ENCODE measurements at regions not wholly inside any gene's neighbourhood (a gene's known extent, or its start where the extent isn't known, plus 50 kb on each side); places are given as distances from the start of the nearest gene placed in this dataset.

DNA sequence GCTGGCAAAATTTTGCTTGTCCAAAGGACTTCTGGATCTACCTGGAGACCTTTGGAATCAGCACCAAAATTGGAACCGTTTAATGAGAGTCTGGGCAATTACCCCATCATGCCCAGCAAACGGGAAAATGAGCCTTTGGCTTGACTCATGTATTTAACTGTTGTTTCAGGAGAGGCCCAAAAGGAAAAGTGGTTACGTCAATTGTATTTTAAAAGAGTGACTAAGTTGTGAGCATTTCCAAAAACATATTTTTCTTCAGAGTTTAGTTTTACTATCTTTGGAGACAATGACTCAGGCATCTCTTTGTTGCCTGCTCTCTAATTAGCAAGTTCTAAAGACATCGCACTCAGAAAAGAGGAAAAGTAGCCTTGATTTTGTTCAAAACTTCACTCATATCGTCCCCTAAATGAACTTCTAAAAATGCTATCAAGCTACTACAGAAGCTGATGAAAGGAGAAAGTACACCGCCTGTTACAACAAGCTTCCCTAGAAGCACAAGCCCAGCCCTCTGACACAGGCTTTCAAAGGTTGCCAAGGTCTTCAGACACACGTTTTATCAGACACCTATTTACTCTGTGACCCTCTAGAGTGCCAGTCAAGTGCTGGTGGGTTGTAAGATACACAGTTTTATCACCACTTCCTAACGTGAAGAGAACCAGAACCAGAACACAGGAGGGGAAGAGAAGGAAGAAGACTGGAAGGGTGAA lies 146.2 kb downstream of the TBX18 start:
- TF ChIP-seq GABPA (tag; conservative IDR thresholded peaks at IDR 0.05; ENCODE audit: low read depth) (no peak), GTF2F1 (IDR thresholded peaks at IDR 0.05; ENCODE audit: low read depth, low read length) (no peak), MTA2 (IDR thresholded peaks at IDR 0.05; ENCODE audit: low read depth) (no peak), USF2 (CRISPR knock-in tag; IDR thresholded peaks at IDR 0.05) (no peak), PCBP1 (IDR thresholded peaks at IDR 0.05; ENCODE audit: low read depth, low read length, poor library complexity, severe bottlenecking) (no peak), SP1 (CRISPR knock-in tag; IDR thresholded peaks at IDR 0.05) (no peak), CTCF (IDR thresholded peaks at IDR 0.05 in 2 of 3, conservative IDR thresholded peaks at IDR 0.05 in 1 of 3; ENCODE audit: insufficient read depth in 2 of 3, low read depth in 1 of 3, low read length in 3 of 3) (no peak), ZBTB1 (CRISPR knock-in tag; IDR thresholded peaks at IDR 0.05; ENCODE audit: borderline replicate concordance, low read depth) (no peak), POLR2AphosphoS5 (IDR thresholded peaks at IDR 0.05; ENCODE audit: control insufficient read depth, insufficient read depth, low read depth, low read length) (no peak), REST (IDR thresholded peaks at IDR 0.05; ENCODE audit: borderline replicate concordance) (no peak), REST (CRISPR knock-in tag; IDR thresholded peaks at IDR 0.05; ENCODE audit: low read depth) (no peak), RAD21 (CRISPR knock-in tag; conservative IDR thresholded peaks at IDR 0.05 in 1 of 2, IDR thresholded peaks at IDR 0.05 in 1 of 2) (no peak), ZNF717 (CRISPR knock-in tag; IDR thresholded peaks at IDR 0.05) (no peak)
- TF ChIP-seq, protein P1, sequence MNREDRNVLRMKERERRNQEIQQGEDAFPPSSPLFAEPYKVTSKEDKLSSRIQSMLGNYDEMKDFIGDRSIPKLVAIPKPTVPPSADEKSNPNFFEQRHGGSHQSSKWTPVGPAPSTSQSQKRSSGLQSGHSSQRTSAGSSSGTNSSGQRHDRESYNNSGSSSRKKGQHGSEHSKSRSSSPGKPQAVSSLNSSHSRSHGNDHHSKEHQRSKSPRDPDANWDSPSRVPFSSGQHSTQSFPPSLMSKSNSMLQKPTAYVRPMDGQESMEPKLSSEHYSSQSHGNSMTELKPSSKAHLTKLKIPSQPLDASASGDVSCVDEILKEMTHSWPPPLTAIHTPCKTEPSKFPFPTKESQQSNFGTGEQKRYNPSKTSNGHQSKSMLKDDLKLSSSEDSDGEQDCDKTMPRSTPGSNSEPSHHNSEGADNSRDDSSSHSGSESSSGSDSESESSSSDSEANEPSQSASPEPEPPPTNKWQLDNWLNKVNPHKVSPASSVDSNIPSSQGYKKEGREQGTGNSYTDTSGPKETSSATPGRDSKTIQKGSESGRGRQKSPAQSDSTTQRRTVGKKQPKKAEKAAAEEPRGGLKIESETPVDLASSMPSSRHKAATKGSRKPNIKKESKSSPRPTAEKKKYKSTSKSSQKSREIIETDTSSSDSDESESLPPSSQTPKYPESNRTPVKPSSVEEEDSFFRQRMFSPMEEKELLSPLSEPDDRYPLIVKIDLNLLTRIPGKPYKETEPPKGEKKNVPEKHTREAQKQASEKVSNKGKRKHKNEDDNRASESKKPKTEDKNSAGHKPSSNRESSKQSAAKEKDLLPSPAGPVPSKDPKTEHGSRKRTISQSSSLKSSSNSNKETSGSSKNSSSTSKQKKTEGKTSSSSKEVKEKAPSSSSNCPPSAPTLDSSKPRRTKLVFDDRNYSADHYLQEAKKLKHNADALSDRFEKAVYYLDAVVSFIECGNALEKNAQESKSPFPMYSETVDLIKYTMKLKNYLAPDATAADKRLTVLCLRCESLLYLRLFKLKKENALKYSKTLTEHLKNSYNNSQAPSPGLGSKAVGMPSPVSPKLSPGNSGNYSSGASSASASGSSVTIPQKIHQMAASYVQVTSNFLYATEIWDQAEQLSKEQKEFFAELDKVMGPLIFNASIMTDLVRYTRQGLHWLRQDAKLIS (CRISPR knock-in tag; IDR thresholded peaks at IDR 0.05): no peak

Data from K562 (cell line).